HEK293T (cell line): ENCODE measurements at regions not wholly inside any gene's neighbourhood (a gene's known extent, or its start where the extent isn't known, plus 50 kb on each side); places are given as distances from the start of the nearest gene placed in this dataset.

ENCODE experiments used
- BHLHE40 ChIP-seq: fragments of 450-650 bp; IDR thresholded peaks from 2 replicates; pipeline ENCODE4 v1.6.1; 2016; ENCODE audit warnings: mild to moderate bottlenecking, moderate library complexity, borderline replicate concordance
- ELF4 ChIP-seq: fragments of 450-650 bp; IDR thresholded peaks from 2 replicates; pipeline ENCODE4 v1.6.1; 2017; ENCODE audit warnings: antibody characterized with exemption
- FOXA1 ChIP-seq: fragments of 450-650 bp; IDR thresholded peaks from 2 replicates; pipeline ENCODE4 v1.6.1; 2016; ENCODE audit warnings: mild to moderate bottlenecking
- FOXM1 ChIP-seq: fragments of 450-650 bp; IDR thresholded peaks from 2 replicates; pipeline ENCODE4 v1.6.1; 2017; ENCODE audit warnings: mild to moderate bottlenecking, borderline replicate concordance
- HDGF ChIP-seq: fragments of 450-650 bp; IDR thresholded peaks from 2 replicates; pipeline ENCODE4 v1.6.1; 2017; ENCODE audit warnings: antibody characterized with exemption, borderline replicate concordance
- L3MBTL2 ChIP-seq: fragments of 450-650 bp; conservative IDR thresholded peaks from 2 replicates; pipeline ENCODE4 v1.6.1; 2016; ENCODE audit warnings: mild to moderate bottlenecking
- LEF1 ChIP-seq: fragments of 450-650 bp; IDR thresholded peaks from 2 replicates; pipeline ENCODE4 v1.6.1; 2017; ENCODE audit warnings: mild to moderate bottlenecking, borderline replicate concordance
- NFRKB ChIP-seq: fragments of 450-650 bp; IDR thresholded peaks from 2 replicates; pipeline ENCODE4 v1.6.1; 2016; ENCODE audit warnings: mild to moderate bottlenecking, moderate library complexity
- PKNOX1 ChIP-seq: fragments of 450-650 bp; IDR thresholded peaks from 2 replicates; pipeline ENCODE4 v1.6.1; 2016
- SP1 ChIP-seq: fragments of 450-650 bp; IDR thresholded peaks from 2 replicates; pipeline ENCODE4 v1.6.1; 2017
- SUZ12 ChIP-seq: fragments of 450-650 bp; IDR thresholded peaks from 2 replicates; pipeline ENCODE4 v1.6.1; 2016; ENCODE audit warnings: mild to moderate bottlenecking
- ZNF384 ChIP-seq: fragments of 450-650 bp; IDR thresholded peaks from 2 replicates; pipeline ENCODE4 v1.6.1; 2016

GRCh38 chr21:36643374-36644250 lies 55.3 kb upstream of the SIM2 start:
- TF ChIP-seq ELF4, result no peak
- no peak for TF ChIP-seq NFRKB
- TF ChIP-seq FOXM1, result no peak
- no peak for TF ChIP-seq ZNF384
- no peak for TF ChIP-seq SP1
- no peak for TF ChIP-seq BHLHE40
- no peak for TF ChIP-seq HDGF
- TF ChIP-seq LEF1, result no peak
- TF ChIP-seq FOXA1, result no peak
- TF ChIP-seq PKNOX1, result no peak
- no peak for TF ChIP-seq SUZ12
- no peak for TF ChIP-seq L3MBTL2
